HUDEP-2 (cell line): ENCODE measurements at regions not wholly inside any gene's neighbourhood (a gene's known extent, or its start where the extent isn't known, plus 50 kb on each side); places are given as distances from the start of the nearest gene placed in this dataset.
A peak's percentile ranks its signal among the peaks of the same experiment; 100 is the strongest.

Experiments used
- DNase-seq, 76 experiments: peaks; one replicate each; lab custom pipeline; 2025; ENCODE audit not compliant: unreplicated experiment in 76 of 76; lab: John Stamatoyannopoulos, UW

GRCh38 chr4:35520059-35520458 lies 724.3 kb downstream of the ARAP2 start:
- DNase-seq, result no peak

GRCh38 chr4:35521682-35522081 lies 722.6 kb downstream of the ARAP2 start:
- no peak for DNase-seq

- DNase-seq, result no peak
These were observed 718.9 kb downstream of the ARAP2 start for GRCh38 chr4:35525192-35525978.

- no peak for DNase-seq
These were observed 717.9 kb downstream of the ARAP2 start for GRCh38 chr4:35526456-35526855.

GRCh38 chr4:35534962-35535361 lies 709.4 kb downstream of the ARAP2 start:
- DNase-seq, result no peak

GRCh38 chr4:35538807-35539206 lies 705.5 kb downstream of the ARAP2 start:
- no peak for DNase-seq

- DNase-seq, result no peak
These were observed 704.8 kb downstream of the ARAP2 start for GRCh38 chr4:35539404-35540055.

GRCh38 chr4:35541146-35541887 lies 703.0 kb downstream of the ARAP2 start:
- no peak for DNase-seq

- no peak for DNase-seq
These were observed 702.5 kb downstream of the ARAP2 start for GRCh38 chr4:35541888-35542213.

- no peak for DNase-seq
These were observed 695.4 kb downstream of the ARAP2 start for GRCh38 chr4:35548921-35549320.

- DNase-seq, result no peak
These were observed 687.9 kb downstream of the ARAP2 start for GRCh38 chr4:35556387-35556786.

GRCh38 chr4:35559559-35560365 lies 684.6 kb downstream of the ARAP2 start:
- DNase-seq, result peak in 1 of 76 experiments; percentile 4

GRCh38 chr4:35562861-35563260 lies 681.5 kb downstream of the ARAP2 start:
- no peak for DNase-seq

- DNase-seq, result no peak
These were observed 678.7 kb downstream of the ARAP2 start for GRCh38 chr4:35565640-35566039.

GRCh38 chr4:35591035-35591434 lies 653.3 kb downstream of the ARAP2 start:
- no peak for DNase-seq

GRCh38 chr4:35604252-35604651 lies 640.1 kb downstream of the ARAP2 start:
- no peak for DNase-seq

- no peak for DNase-seq
These were observed 639.6 kb downstream of the ARAP2 start for GRCh38 chr4:35604724-35605123.

GRCh38 chr4:35608205-35608604 lies 636.1 kb downstream of the ARAP2 start:
- DNase-seq, result no peak

GRCh38 chr4:35614120-35614519 lies 630.2 kb downstream of the ARAP2 start:
- DNase-seq, result no peak

GRCh38 chr4:35639929-35640328 lies 604.4 kb downstream of the ARAP2 start:
- no peak for DNase-seq

- DNase-seq, result no peak
These were observed 600.7 kb downstream of the ARAP2 start for GRCh38 chr4:35643661-35644060.
